Right forelimb (tissue), 1 donor: ENCODE measurements at regions not wholly inside any gene's neighbourhood (a gene's known extent, or its start where the extent isn't known, plus 50 kb on each side); places are given as distances from the start of the nearest gene placed in this dataset.
"Not testable (repeated sequence)": the region's sequence is repeated elsewhere in the genome, so short reads cannot be mapped to it uniquely, and the experiment has no call there.

Experiments
- DNase-seq: peaks from one replicate; pipeline ENCODE4 v3.0.0-alpha.2; 2018

DNA sequence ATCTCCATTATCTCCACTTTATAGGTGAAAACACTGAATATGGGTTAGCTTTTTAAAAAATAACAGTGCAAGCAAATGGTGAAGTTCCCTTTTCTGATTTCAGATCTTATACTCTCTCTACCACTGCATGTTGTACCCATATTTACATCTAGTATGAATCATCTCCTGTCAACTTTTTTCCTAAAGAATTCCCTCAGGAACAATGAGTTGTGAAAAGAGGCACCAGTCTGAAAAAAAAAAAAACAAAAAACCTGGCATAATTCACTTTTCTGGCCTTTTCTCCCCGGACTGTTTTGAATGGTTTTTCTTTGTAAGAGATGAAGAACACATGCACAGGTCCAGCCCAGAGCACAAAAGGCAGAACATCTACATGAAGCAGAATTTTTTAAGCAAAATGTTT, 596.0 kb downstream of the COL12A1 start:
- DNase-seq, result no peak

DNA sequence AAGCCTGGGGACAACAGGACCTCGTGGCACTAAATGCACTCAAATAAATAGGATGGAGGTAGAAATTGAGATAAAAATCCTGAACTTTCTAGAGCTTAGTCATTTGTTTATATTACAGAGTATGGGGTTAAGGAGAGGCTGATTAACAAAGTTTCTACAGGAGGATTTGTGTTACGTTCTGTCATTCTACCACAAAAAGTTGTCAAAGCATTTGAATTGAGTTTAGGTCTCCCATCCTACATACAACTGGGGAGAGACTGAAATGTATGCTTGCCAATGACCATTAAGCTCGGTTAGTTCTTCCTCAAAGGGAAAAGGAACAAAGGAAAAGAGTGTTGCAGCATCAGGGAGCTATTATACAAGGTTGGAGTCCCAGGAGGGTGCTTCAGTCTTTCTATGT, 597.9 kb downstream of the COL12A1 start:
- no peak for DNase-seq

DNA sequence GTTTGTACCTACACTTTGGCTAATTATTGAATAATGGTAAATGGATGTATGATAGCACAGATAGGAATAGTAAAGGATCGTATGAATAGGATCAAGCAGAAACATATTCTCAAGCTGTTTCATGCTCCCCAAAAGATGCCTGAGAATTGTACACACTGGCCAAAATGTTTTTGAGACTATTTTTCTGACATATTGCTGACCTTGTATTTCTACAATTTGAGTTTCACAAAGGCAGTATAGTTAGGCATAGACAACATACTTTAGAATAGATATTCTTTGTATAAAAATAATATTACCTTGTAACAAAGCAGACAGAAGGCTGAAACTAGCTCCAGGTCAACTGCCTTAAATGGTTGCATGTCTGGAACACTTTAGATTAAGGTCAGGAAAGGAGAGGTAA, 598.4 kb downstream of the COL12A1 start:
- no peak for DNase-seq

DNA sequence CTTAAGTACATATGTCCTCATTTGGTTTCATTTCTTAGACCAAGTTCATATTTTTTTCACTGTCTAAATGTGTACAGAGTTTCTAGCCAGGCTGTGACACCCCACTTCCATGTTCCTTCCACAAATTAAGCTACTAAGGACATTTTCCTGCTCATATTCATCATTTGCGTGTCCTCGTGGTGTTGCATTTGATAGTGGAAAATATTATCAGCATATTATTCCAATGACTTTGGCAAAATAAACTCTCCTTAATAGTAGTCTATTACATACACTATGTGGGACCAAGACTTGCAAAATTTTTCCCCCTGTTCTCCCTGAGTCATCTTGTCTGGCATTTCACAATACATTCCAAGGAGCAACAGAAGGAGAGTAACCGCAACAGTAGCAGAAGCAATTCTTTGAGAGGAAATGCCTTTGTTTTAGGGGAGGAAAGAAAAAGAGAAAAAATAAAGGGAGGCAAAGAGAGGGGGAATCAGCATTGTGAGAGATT, 599.2 kb downstream of the COL12A1 start:
- no peak for DNase-seq

DNA sequence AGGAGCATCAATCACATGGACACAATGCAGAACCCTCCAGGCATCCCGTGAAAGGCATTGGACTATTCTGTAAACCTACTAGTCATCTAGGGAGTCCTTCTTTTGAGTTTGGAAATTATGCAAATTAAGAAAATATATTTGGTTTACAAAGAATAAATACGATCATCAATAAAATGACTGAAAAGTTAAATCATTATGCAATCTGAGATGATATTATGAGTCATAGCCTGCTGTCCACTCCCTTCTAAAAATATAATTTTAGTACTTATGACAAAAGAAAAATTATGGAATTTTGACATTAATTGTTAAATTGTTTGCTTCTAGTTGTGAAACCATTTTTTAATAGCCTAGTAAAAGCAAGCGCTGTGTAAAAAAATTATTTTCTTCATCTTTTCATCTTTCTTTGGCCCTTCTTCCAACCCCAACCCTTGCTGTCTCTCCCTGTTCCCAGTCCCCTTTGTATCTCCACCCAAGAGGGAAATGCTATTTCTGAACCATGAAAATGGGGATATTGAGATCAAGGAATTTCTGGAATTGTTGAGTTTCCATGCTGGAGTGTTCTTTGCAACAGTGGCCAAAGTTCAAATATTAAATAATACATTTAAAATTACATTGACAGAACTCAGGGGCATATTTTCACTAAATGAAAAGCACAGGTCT, 599.8 kb downstream of the COL12A1 start:
- DNase-seq, result no peak

DNA sequence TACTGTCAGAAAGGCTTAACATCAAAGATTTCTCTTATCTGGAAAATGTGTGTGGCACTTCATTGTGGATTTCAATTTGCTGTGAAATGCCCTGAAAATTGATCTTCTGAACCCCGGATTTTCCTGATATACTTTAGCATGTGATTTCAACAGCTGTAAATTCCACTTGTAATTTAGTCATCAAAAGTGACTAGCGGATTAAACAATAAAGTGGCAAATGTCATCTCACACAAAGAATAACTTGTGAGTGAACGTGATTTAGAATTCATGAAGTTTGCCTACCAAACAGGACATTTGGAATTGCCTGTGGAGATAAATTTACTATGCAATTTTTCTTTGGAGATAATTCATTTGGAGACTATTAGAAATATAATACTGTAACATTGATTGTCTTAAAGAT, 601.6 kb downstream of the COL12A1 start:
- DNase-seq, result no peak

DNA sequence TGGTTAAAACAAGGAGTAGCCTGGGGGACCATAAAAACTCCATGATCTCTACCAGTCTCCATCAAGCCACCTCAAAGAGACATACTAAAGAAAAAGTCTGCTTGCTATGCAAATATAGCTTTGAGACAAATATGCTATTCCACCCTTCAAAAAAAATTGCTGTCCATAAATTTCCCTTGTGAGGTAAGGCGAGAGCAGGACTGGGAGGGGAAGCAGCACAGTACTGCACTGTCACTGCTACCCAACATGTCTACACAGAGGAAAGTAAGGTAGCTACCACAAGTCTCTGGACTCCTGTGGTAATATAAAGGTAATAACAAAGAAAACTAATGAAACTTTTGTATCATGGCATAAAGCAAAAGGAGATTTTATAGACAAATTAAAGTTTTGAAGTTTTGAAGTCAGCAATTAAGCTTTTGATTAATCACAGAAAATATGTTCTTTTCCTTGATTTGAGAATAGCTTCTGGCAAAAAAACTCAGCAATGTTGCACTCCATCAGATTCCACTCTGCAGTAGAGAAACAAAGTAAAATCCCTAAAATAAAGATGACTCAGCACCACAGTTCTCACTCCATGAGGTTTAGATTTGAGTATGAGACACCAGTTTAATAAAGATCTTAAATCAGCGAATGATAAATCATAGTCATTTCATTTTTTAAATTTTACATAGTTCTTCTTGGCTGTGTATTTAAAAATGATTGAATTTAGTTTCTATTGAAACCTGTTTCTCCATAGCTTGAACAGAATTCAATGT, 602.4 kb downstream of the COL12A1 start:
- no peak for DNase-seq

DNA sequence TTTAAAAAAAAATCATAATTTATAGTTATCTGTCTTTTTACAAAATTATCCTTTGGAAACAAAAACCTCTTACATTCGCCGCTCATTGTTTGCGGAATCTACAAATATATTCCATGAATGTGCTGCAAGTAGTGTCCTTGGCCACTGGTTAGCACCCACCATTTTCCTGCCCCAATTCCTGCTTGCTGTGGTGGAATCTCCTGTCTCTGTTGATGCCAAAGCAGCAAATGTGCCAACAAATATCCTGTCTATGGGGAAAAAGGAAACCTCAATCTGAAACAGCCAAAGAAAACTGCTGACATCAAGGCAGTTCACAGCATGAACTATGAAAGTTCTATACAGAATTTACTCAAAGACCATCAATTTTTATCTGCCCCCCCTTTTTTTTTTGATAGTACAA, 603.6 kb downstream of the COL12A1 start:
- no peak for DNase-seq

DNA sequence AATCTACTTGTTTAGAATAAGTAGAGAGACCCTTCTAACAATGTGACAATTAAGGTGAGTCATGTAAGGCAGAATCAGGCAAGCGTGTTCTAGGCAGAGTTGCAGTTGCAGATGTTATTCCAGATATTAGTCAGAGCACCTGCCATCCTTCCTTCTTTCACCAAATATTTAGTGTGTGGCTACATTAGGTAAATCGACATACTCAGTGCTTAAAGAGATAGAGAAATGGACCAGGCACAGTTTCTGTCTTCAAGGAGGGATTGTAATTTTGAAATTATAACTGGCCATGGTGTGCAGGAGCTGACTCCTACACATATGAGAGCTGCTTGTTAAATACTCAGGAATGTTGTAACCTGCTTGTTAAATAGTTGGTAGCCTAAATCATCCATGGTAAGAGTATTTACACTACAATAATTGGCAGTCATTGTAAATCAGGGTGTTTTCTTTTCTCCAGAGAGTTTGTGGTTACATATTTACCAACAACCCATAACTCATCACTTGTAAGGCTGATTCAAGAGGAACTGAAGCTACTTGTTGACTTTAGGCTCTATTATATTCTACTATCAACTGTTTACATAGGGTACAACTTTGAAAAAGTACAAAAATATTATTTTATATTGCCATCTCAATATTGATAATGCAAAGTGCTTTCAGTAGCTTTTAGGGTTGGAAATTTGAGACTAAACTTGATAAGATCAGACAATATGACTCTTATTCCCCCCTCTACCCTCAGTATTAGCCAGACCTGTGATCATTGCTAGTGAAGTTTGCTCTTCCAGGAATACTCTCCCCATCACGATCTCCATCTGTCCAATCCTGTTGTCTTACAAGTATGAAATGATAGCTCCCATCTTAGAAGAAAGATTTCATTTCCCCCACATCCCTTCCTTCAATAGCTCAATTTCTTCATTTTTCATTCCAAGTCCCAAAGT, 607.1 kb downstream of the COL12A1 start:
- no peak for DNase-seq

DNA sequence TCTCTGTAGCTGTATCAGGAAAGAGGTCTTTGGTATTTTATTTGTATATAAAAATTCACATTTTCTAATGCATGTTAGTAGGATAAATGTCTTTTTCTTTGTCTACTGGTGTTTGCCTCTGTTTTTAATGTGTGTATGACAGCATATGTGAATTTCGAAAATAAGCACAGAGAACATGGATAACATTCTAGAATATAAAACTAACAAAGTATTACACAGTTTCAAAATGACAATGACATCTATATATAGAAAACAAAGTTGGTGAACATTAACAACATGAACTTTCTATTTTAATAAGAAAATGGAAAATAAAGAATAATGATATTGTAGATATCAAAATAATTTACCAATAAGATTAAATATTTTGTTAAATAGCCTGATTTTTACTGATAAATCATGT, 608.0 kb downstream of the COL12A1 start:
- no peak for DNase-seq

DNA sequence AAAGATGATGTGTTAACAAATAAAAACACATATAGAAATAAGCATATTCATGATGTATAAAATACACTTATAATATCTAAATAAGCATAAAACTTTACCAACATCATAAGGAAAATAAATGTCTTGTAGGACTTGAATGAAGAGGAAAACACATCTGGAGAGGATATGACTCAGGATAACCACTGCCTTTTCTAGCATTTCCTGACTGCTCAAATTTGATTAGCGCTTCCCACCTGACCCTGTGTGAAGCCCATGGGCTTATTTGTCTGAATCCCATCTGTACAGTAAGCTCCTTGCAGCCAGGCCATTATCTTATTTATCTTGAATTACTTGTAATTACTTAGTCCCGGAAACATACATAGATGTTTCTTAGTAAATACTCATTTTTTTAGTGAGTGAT, 608.6 kb downstream of the COL12A1 start:
- DNase-seq, result no peak

DNA sequence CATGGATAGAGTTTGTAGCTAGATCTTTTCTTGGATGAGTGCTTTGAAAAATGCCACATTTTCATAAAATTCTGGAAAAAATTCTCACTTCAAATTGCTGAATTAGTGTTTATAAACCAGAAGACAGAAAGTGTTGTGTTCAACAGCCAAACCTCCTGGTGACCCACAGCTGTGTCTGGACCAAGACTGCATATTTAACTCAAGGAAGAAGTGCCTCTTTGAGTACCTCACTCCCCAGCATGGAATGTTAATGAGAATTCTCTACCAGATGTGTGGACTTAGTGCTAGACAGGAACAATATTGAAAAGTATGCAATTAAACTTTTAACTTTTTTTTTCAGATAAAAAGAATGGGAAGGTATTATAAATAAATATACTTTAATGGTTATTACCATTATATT, 609.3 kb downstream of the COL12A1 start:
- DNase-seq, result no peak

DNA sequence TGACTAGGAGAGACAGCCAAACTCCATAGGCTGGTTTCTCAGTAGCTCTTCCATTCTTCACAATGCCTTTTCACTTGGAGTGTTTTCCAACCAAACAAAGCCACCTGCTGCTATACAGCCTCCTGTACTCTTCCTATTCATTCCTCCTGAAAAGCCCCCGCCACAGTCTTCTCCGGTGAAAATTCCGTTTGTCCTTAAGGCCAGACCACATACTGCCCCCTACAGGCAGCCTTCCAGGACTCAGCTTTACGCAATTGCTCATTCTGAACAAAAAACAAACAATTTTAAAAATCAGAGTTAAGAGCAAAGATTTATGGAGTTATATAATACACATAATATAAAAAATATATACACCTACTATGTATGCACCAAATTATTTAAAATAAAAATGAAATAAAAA, 611.5 kb downstream of the COL12A1 start:
- DNase-seq, result not testable (repeated sequence)

DNA sequence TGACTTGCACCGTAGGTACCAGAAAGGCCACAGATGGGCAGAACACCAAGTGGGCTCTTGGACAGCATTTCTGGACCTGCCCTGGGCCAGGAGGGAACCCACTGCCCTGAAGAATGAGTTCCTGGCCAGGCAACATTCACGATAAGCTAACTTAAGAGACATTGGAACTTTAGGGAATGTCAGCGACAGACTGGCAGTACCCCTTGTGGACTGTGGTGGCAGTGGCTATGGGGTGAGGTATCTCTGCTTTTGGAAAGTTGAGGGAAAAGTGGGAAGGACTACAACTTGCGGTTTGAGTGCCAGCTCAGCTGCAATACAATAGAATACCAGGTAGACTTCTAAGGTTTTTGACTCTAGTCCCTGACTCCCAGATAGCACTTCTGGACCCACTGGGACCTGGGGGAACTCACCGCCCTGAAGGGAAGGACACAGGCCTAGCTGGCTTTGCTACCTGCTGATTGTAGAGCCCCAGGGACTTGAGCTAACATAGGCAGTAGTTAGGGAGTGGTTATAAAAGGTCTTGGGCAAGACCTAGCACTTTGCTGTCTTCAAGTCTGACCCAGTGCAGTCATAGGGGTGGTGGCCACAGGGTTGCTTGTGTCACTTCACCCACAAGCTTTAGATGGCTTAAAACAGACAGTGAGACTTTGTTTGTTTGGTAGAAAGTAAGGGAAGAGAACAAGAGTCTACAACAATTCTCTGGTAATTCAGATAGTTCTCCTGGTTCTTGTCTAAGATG, 617.6 kb downstream of the COL12A1 start:
- DNase-seq, result no peak

DNA sequence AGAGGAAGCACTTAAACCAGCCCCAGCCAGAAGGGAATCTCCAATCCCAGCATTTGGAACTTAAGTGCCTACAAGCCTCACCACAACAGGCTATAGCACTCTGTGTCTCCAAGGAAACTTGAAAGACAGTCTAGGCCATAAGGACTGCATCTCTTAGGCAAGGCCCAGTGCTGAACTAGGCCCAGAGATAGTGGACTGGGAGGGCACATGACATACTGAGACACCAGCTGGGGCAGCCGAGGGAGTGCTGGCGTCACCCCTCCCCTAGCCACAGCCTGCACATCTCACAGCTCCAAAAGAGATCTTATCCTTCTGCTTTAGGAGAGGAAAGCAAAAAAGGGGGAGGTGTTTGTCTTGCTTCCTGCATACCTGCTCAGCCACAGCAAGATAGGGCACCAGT, 618.5 kb downstream of the COL12A1 start:
- DNase-seq, result no peak

DNA sequence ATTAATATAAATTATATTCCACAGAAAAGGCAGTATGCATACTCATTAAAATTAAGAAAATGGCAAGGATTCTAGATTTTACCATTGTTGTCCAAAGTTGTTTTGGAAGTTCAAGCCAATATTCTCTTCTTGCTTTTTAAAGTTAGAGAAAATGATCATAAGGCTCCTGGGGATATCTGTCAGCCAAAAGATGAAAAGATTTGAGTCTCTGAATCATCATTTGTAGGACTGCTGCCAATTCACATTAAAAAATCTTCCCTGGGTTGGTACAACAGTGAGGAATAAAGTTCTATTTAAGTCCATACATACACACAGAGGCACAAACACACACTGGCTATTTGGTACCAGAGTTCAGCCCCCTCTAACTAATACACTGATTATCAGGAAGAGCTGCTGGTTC, 620.1 kb downstream of the COL12A1 start:
- no peak for DNase-seq

DNA sequence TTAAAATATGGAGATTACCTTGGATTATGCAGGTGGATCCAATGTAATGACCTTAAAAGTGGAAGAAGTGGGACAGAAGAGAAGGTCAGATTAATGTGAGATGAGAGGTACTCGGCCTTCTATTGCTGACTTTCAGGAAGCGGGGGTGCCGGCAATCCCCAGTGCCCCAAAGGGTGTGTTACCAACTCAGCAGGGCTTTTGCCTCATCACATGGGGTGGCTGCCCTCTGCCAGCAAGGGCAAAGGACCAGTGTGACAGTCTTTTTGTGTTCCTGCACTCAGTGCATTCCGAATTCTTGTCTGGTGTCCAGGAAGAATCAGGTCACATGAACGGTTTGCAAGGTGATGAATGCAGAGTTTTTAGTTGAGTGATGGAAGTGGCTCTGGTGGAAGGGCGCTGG, 624.2 kb downstream of the COL12A1 start:
- no peak for DNase-seq

DNA sequence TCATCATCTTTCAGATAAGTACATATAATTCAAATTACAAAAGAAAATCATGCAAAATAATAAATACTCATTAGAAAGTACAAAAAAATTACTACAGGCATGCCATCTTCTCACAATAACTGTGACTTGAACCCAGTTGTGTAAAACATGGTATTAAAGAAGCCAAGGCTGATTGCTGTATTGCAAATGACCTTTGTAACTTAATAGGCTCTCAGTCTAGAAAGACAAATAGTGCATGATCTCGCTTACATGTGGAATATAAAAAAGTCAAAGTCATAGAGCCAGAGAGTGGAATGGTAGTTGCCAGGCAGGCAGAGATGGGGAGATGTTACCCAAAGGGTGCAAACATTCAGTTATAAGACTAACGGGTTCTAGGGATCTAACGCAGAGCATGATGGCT, 626.1 kb downstream of the COL12A1 start:
- DNase-seq, result no peak

DNA sequence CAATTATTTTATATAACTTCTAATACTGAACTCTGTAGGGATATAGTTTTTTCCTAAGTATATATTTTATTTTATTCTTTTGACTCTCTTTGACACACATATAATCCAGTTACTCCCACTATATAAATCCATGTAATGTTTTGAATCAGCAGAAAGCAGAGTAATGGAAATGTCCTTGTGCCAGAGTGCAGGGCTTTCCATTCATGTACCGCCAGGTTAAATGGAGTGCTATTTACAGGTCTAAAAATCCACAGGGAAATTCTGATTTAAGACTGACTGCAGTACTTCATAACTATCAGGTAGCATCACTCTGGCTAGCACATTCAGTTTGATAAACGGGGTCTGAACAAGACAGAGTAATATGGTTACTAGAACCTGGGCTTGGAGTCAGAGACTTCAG, 626.8 kb downstream of the COL12A1 start:
- DNase-seq, result no peak

DNA sequence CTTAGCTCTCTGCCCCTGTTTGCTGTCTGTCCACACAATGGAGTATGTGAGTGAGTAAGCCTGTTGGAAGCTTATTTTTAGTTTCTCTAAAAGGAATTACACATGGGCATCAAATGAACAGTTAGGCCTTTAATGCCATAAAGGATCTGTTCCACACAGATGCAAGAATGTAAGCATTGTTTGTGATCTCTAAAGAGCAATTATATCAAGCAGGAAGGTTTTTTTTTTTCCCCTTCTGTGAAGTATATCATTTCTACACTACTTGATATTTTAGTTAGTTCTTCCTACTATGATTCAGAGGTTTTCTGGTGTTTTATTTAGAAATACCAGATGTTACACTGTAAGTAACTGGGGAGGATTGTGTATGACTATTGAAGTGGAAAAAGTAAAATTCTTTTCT, 627.5 kb downstream of the COL12A1 start:
- DNase-seq, result no peak

DNA sequence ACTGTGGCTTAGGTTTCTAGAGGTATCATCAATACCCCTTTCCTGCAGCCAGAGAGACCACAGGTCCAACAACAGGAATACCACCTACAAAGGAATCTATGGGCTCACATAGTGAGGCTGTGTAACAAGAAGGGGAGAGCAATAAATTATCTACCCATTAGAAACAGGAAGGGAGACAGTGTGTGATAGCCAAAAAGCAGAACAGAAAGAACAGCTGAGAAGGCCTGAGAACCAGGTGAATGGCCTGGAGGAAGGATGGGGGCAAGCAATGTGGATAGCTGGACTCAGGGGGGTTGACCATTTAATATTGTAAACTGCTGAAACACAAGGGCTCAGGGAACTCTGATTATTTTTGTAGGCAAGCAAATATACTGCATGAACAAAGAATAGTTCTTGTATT, 628.2 kb downstream of the COL12A1 start:
- DNase-seq, result no peak

DNA sequence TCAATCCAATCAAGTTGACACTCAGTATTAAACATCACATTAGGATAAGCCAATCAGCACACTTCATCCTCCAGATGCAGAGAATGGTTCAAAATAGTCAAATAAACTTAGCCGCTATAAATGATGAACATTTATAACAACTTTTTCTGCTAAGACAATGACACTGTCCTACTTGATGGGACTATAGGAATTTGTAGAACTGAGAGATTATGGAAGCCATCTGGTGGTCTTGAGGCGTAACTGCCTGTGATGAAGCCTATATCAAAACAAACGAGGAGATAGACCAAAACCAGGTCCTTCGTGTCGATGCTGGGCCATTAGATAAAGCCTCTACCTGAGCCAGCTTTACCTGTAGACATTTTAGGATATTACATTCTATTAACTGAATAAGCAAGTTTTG, 631.1 kb downstream of the COL12A1 start:
- no peak for DNase-seq

DNA sequence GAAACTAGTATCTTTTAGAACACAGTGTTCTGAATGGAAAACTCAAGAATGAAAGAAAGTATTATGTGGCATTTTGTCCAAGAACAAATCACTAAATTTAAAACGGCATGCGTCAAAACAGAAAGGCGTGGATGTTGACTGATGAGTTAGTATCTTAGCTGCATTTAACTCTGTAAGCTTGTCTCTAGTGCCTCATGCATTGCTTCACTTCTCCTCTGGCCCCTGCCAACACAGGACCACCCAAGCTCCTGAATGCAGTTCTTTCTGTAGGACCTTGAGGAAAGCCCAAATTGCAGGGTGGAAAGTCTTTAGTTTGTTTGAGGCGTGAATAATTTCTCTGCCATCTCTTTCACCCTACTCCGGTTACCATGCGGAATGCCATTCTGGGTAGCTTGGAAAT, 632.2 kb downstream of the COL12A1 start:
- DNase-seq, result no peak
